ENCODE measurements at regions not wholly inside any gene's neighbourhood (a gene's known extent, or its start where the extent isn't known, plus 50 kb on each side); places are given as distances from the start of the nearest gene placed in this dataset.

GRCh38 chr3:72195895-72196294 lies 410.9 kb upstream of the PROK2 start:
- Histone ChIP-seq H2AFZ (replicated peaks; ENCODE audit: low read length, poor library complexity) (no peak overlapping the region), H3K79me1 (ENCODE audit: low read depth in 1 of 2, low read length in 2 of 2) (no peaks in the 10 kb centered on the region), H3K56ac (ENCODE audit: extremely low read depth, insufficient read depth, low read length) (no peak overlapping the region), H2AK5ac (ENCODE audit: low read depth, low read length) (no peak overlapping the region), H4K5ac (ENCODE audit: low read depth, low read length) (no peak overlapping the region), H3K14ac (replicated peaks; ENCODE audit: low read depth, low read length) (no peak overlapping the region), H3K4me1 (ENCODE audit: control insufficient read depth, insufficient read depth, low read length) (no peaks in the 10 kb centered on the region), H4K91ac (ENCODE audit: insufficient read depth, low read depth, low read length) (no peak overlapping the region), H2BK15ac (ENCODE audit: low read depth, low read length) (no peak overlapping the region), H3K36me3 (ENCODE audit: control insufficient read depth, insufficient read depth, low read length) (no peaks in the 10 kb centered on the region), H2BK20ac (ENCODE audit: low read depth, low read length) (no peak overlapping the region), H2BK120ac (ENCODE audit: low read depth, low read length) (no peak overlapping the region), H3K23ac (ENCODE audit: low read depth, low read length) (no peak overlapping the region), H2BK5ac (ENCODE audit: low read depth, low read length, poor library complexity, severe bottlenecking) (no peak overlapping the region), H3K9ac (ENCODE audit: low read depth, low read length) (no peak overlapping the region), H3K27ac (ENCODE audit: insufficient read depth, low read length) (no peak overlapping the region), H3K4me2 (ENCODE audit: low read depth, low read length) (no peak overlapping the region), H3K27me3 (ENCODE audit: control insufficient read depth, insufficient read depth, low read length) (peaks cover 9% of the 10 kb centered on the region; the same call in 1 of the 2 replicates), H3K4ac (ENCODE audit: low read depth, low read length) (no peak overlapping the region), H3K4me3 (ENCODE audit: insufficient read depth, low read depth, low read length) (no peak overlapping the region), H3K18ac (ENCODE audit: low read depth, low read length) (no peak overlapping the region), H2AK9ac (replicated peaks; ENCODE audit: low read depth, low read length, poor library complexity) (no peak overlapping the region), H3K9me3 (ENCODE audit: control insufficient read depth, insufficient read depth, low read length) (peaks cover 2% of the 10 kb centered on the region; the same call in 1 of the 2 replicates), H4K8ac (ENCODE audit: low read depth in 2 of 2, low read length in 2 of 2) (no peak overlapping the region), H3K9me1 (ENCODE audit: insufficient read depth, low read length) (no peaks in the 10 kb centered on the region), H4K20me1 (ENCODE audit: insufficient read depth, low read length) (no peaks in the 10 kb centered on the region)
- TF ChIP-seq SMC3 (IDR thresholded peaks at IDR 0.05; ENCODE audit: low read depth, low read length) (no peak), BHLHE40 (IDR thresholded peaks at IDR 0.05; ENCODE audit: low read depth, low read length) (no peak), RCOR1 (IDR thresholded peaks at IDR 0.05; ENCODE audit: insufficient replicate concordance, low read length) (no peak), RAD21 (IDR thresholded peaks at IDR 0.05; ENCODE audit: low read length) (no peak), USF2 (IDR thresholded peaks at IDR 0.05; ENCODE audit: low read depth, low read length) (no peak), POLR2A (IDR thresholded peaks at IDR 0.05; ENCODE audit: low read depth, low read length) (no peak), RFX5 (IDR thresholded peaks at IDR 0.05; ENCODE audit: low read depth, low read length) (no peak), MAZ (IDR thresholded peaks at IDR 0.05; ENCODE audit: borderline replicate concordance, low read depth, low read length) (no peak), FOS (IDR thresholded peaks at IDR 0.05; ENCODE audit: low read depth, low read length) (no peak), CEBPB (IDR thresholded peaks at IDR 0.05; ENCODE audit: low read depth, low read length) (no peak), ELK1 (IDR thresholded peaks at IDR 0.05; ENCODE audit: borderline replicate concordance, low read depth, low read length) (no peak), NFE2L2 (IDR thresholded peaks at IDR 0.05; ENCODE audit: low read depth, low read length) (no peak), MXI1 (IDR thresholded peaks at IDR 0.05; ENCODE audit: borderline replicate concordance, low read depth, low read length) (no peak), CTCF (conservative IDR thresholded peaks at IDR 0.05; ENCODE audit: low read depth, low read length) (no peak), MAFK (IDR thresholded peaks at IDR 0.05; ENCODE audit: low read depth, low read length) (no peak), CHD1 (IDR thresholded peaks at IDR 0.05; ENCODE audit: low read depth, low read length) (no peak)
- no peak for ATAC-seq (ENCODE audit: low read depth)
- in situ Hi-C loops (cut with MboI; ENCODE audit: low sequenced_read_pairs), result no loop called here
- DNase-seq, result no peak
- ChIA-PET POLR2A (ENCODE audit: unreplicated experiment) (no interaction called here), CTCF (no interaction called here)
- intact Hi-C loops (cut with micrococcal nuclease), result no loop called here
- dilution Hi-C loops (cut with HindIII; ENCODE audit: low sequenced_read_pairs, unreplicated experiment), result no loop called here
- WGBS, 2 experiments (ENCODE audit: extremely low coverage in 2 of 2, insufficient read length in 1 of 2), result 67% methylated on average over 3 of the region's 3 CpGs; no CpG with 5 or more reads in 1 of the 2 experiments
- no TSS peak for BruUV-seq (replicated peaks)

Data from IMR-90 (cell line).